ENCODE measurements at regions not wholly inside any gene's neighbourhood (a gene's known extent, or its start where the extent isn't known, plus 50 kb on each side); places are given as distances from the start of the nearest gene placed in this dataset.

- TF ChIP-seq CTCF (IDR thresholded peaks at IDR 0.05) (no peak), POLR2A (IDR thresholded peaks at IDR 0.05) (no peak)
These were observed 1216.5 kb downstream of the SORCS3 start for GRCh38 chr10:105857268-105858264.

All from uterus (tissue), 2 donors.